ENCODE measurements at regions not wholly inside any gene's neighbourhood (a gene's known extent, or its start where the extent isn't known, plus 50 kb on each side); places are given as distances from the start of the nearest gene placed in this dataset.
"Not testable (repeated sequence)": the region's sequence is repeated elsewhere in the genome, so short reads cannot be mapped to it uniquely, and the experiment has no call there.

GRCh38 chr4:154120690-154121345 is 331.9 kb upstream of the SFRP2 start:
- Mint-ChIP-seq H3K27ac (ENCODE audit: unreplicated experiment) (no peak overlapping the region), H3K4me1 (no peaks in the 10 kb centered on the region), H3K9me3 (no peaks in the 10 kb centered on the region), H3K27me3 (ENCODE audit: low read depth) (no peaks in the 10 kb centered on the region), H3K36me3 (ENCODE audit: low read depth) (peaks cover 3% of the 10 kb centered on the region), H3K4me3 (no peak overlapping the region)
- DNase-seq (ENCODE audit: low read depth, low spot score) = no peak
- no peak for TF ChIP-seq CTCF (conservative IDR thresholded peaks at IDR 0.05)

GRCh38 chr4:154120006-154120676 is 331.3 kb upstream of the SFRP2 start:
- peaks cover under 1% of the 10 kb centered on the region for H3K36me3 Mint-ChIP-seq (ENCODE audit: low read depth)
- H3K4me3 Mint-ChIP-seq = no peak overlapping the region
- H3K4me1 Mint-ChIP-seq = no peaks in the 10 kb centered on the region
- no peak overlapping the region for H3K27ac Mint-ChIP-seq (ENCODE audit: unreplicated experiment)
- H3K9me3 Mint-ChIP-seq = no peaks in the 10 kb centered on the region
- no peak for TF ChIP-seq CTCF (conservative IDR thresholded peaks at IDR 0.05)
- no peaks in the 10 kb centered on the region for H3K27me3 Mint-ChIP-seq (ENCODE audit: low read depth)
- DNase-seq (ENCODE audit: low read depth, low spot score) = no peak

GRCh38 chr4:154119317-154119716 is 330.4 kb upstream of the SFRP2 start:
- H3K9me3 Mint-ChIP-seq = no peaks in the 10 kb centered on the region
- no peak overlapping the region for H3K4me3 Mint-ChIP-seq
- no peak overlapping the region for H3K27ac Mint-ChIP-seq (ENCODE audit: unreplicated experiment)
- TF ChIP-seq CTCF (conservative IDR thresholded peaks at IDR 0.05) = no peak
- no peaks in the 10 kb centered on the region for H3K36me3 Mint-ChIP-seq (ENCODE audit: low read depth)
- DNase-seq (ENCODE audit: low read depth, low spot score) = no peak
- H3K27me3 Mint-ChIP-seq (ENCODE audit: low read depth) = no peaks in the 10 kb centered on the region
- H3K4me1 Mint-ChIP-seq = no peaks in the 10 kb centered on the region

GRCh38 chr4:154117726-154118125 is 328.8 kb upstream of the SFRP2 start:
- not testable (repeated sequence) for H3K27ac Mint-ChIP-seq (ENCODE audit: unreplicated experiment); H3K9me3 Mint-ChIP-seq; DNase-seq (ENCODE audit: low read depth, low spot score); H3K27me3 Mint-ChIP-seq (ENCODE audit: low read depth); H3K4me1 Mint-ChIP-seq; H3K36me3 Mint-ChIP-seq (ENCODE audit: low read depth); H3K4me3 Mint-ChIP-seq

GRCh38 chr4:154107337-154107736 is 318.5 kb upstream of the SFRP2 start:
- TF ChIP-seq CTCF (conservative IDR thresholded peaks at IDR 0.05) = no peak
- Mint-ChIP-seq H3K9me3 (peaks cover 5% of the 10 kb centered on the region), H3K27me3 (ENCODE audit: low read depth) (no peaks in the 10 kb centered on the region)

GRCh38 chr4:154088741-154089140 is 299.9 kb upstream of the SFRP2 start:
- DNase-seq (ENCODE audit: low read depth, low spot score) = no peak
- Mint-ChIP-seq H3K36me3 (ENCODE audit: low read depth) (no peaks in the 10 kb centered on the region), H3K27me3 (ENCODE audit: low read depth) (no peaks in the 10 kb centered on the region), H3K4me1 (peaks cover 2% of the 10 kb centered on the region), H3K27ac (ENCODE audit: unreplicated experiment) (no peak overlapping the region), H3K4me3 (no peak overlapping the region), H3K9me3 (no peaks in the 10 kb centered on the region)
- TF ChIP-seq CTCF (conservative IDR thresholded peaks at IDR 0.05) = no peak

More at GRCh38 chr4:154107337-154107736, 318.5 kb upstream of the SFRP2 start:
- Mint-ChIP-seq H3K4me1 (no peaks in the 10 kb centered on the region), H3K27ac (ENCODE audit: unreplicated experiment) (no peak overlapping the region), H3K36me3 (ENCODE audit: low read depth) (peaks cover 28% of the 10 kb centered on the region), H3K4me3 (no peak overlapping the region)
- no peak for DNase-seq (ENCODE audit: low read depth, low spot score)
